Effector memory CD8-positive, alpha-beta T cell (primary cell): ENCODE measurements at regions not wholly inside any gene's neighbourhood (a gene's known extent, or its start where the extent isn't known, plus 50 kb on each side); places are given as distances from the start of the nearest gene placed in this dataset.

Experiments
- ATAC-seq: fragments of 150-1000 bp; cut with Tn5 transposase; replicated peaks from 2 replicates; pipeline ENCODE4 v1.10.0; 2021; ENCODE audit warnings: mild to moderate bottlenecking, moderate library complexity
- DNase-seq, 3 experiments: peaks; one replicate each; pipeline ENCODE4 v3.0.0; 2021
- H3K27ac Mint-ChIP-seq, 2 donors: one replicate each; pipeline ENCODE4 v1.8.0; 2022; ENCODE audit warnings: mild to moderate bottlenecking in 2 of 2, mixed read lengths in 2 of 2, moderate library complexity in 2 of 2
- H3K27me3 Mint-ChIP-seq, 2 donors: one replicate each; pipeline ENCODE4 v1.8.0; 2022; ENCODE audit warnings: mixed read lengths in 2 of 2
- H3K36me3 Mint-ChIP-seq: one replicate; pipeline ENCODE4 v1.8.0; 2022; ENCODE audit warnings: mild to moderate bottlenecking, moderate library complexity, mixed read lengths; ENCODE audit not compliant: insufficient read depth
- H3K4me1 Mint-ChIP-seq, 2 donors: one replicate each; pipeline ENCODE4 v1.8.0; 2022; ENCODE audit warnings: low read depth in 2 of 2, mixed read lengths in 2 of 2
- H3K4me3 Mint-ChIP-seq, 2 donors: one replicate each; pipeline ENCODE4 v1.8.0; 2022; ENCODE audit warnings: mild to moderate bottlenecking in 2 of 2, mixed read lengths in 2 of 2, moderate library complexity in 2 of 2
- H3K9me3 Mint-ChIP-seq, 2 donors: one replicate each; pipeline ENCODE4 v1.8.0; 2022; ENCODE audit warnings: mixed read lengths in 2 of 2

DNA sequence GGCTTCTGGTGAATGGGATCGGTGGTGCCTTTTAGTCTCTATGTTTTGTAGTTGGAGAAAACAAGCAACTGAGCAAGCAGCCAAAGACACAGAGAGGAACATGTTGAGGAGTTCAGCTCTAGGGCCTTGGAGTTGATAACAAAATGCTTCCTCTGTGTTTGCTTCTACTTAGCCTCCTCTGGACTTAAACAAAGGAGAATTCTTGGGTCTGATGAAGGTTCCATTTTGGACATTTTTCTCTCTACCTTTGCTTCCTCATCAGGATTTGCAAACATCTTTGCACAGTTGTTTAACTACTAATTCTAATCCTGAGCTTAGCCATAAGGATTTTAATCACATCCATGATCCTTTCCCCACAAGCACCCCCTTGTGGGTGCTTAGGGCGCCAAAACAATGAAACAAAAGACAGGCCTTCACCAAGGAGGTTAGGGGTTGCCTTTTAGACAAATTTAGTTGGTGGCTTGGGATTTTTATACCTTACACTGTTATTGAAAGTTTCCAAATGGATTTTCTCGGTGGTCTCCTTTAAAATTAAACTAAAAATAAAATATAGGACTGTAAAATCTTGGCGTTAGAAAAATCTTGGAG, 148.5 kb upstream of the SATB2 start:
- H3K27me3 Mint-ChIP-seq: peaks cover 2 to 7% of the 10 kb centered on the region in 2 donors
- DNase-seq: no peak
- no peak overlapping the region for H3K27ac Mint-ChIP-seq
- no peak for ATAC-seq
- peaks cover 0 to 3% of the 10 kb centered on the region in 2 donors for H3K9me3 Mint-ChIP-seq
- no peaks in the 10 kb centered on the region for H3K36me3 Mint-ChIP-seq
- no peaks in the 10 kb centered on the region for H3K4me1 Mint-ChIP-seq
- no peak overlapping the region for H3K4me3 Mint-ChIP-seq

DNA sequence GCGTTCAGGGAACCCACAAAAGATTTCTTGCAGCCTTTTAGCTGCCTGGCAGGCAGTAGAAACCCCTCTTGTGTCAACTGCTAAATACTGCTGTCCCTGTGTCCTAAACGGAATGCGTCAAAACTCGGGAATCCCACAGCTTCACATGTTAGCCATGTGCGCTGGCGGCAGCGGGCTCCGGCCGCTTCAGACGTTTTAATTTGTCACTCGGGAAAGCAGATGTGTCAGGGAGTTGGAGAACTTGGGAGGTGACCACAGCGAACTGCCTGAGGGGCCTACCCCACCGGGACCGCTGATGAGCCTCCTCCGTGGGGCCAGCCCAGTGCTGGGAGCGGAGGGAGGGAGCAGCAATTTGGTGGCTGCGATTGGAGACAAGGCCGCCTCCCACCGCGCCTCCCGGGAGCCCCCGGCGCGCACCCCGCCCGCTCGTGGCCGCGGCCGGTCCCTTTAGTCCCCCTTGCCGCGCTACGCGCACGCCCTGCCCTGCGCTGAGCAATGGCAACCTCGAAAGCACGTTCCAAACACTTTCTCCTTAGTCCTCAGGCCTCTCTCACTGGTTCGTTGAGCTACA, 146.1 kb upstream of the SATB2 start:
- DNase-seq (no peak), ATAC-seq (no peak)
- Mint-ChIP-seq H3K36me3 (no peaks in the 10 kb centered on the region), H3K4me3 (no peak overlapping the region), H3K9me3 (no peaks in the 10 kb centered on the region), H3K27ac (no peak overlapping the region), H3K4me1 (no peaks in the 10 kb centered on the region), H3K27me3 (no peaks in the 10 kb centered on the region)

DNA sequence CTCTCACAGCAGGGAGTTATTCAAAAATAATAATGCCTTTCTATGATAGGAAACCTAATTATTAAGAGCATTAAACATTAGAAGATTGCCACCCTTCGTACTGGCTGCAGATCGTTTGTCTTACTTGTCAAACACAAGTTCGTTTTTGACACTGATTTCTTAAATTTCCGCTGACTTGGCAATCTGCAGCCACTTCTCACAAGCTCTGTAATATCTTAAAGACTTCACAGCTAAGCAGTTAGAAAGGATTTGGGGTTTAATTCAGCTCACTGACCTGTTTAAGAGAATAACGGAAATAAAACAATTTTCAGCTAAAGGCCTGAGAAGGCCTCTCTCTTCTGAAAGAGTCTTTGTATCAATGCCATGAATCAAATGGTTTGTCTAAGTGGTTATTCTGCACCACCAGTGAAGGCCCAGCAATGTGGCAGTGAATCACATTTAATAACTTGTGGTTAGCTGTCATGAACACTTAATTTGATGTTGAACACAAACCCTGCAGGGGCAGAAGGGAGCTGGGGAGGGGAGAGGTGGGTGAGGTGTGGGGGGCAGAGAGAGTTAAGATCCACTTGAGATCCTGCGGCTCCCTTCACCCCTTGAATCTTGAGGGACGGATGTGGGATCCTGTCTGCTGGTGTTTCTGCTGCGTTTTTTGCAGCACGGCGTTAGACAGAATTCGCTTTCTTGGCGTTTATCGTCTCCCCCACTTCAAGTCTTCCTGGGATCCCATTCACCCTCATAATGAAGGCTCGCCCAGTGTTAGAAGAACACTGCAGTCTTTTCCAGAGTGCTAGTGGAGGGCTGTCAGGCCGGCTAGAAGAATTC, 145.4 kb upstream of the SATB2 start:
- Mint-ChIP-seq H3K36me3 (no peaks in the 10 kb centered on the region), H3K4me3 (no peak overlapping the region), H3K4me1 (no peaks in the 10 kb centered on the region), H3K27me3 (no peaks in the 10 kb centered on the region), H3K27ac (no peak overlapping the region), H3K9me3 (no peaks in the 10 kb centered on the region)
- ATAC-seq: no peak
- no peak for DNase-seq

DNA sequence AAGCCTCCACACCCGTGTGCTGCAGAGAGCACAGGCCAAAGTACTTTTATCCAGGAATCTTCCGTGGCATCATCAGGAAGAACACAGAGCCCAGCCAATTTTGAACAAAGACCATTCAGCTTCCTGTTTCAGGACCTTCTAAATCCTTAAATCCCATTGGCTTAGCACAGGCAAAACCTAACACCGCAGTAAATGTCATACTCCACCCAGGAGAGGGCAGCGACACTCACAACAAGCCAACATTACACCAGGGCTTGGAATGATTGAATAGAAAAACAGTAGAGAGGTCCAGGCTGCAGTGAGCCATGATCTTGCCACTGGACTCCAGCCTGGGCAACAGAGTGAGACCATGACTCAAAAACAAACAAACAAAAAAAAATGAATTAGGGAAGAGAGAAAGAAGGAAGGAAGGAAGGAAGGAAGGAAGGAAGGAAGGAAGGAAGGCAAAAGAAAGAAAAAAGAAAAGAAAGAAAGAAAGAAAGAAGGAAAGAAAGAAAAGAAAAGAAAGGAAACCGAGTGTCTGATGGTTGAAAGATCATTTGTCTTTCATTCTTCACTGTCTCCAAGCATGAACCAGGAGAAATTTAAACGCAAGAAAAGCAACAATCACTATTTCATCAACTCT, 144.6 kb upstream of the SATB2 start:
- DNase-seq (no peak), ATAC-seq (no peak)
- Mint-ChIP-seq H3K27ac (no peak overlapping the region), H3K4me3 (no peak overlapping the region), H3K9me3 (no peaks in the 10 kb centered on the region), H3K36me3 (no peaks in the 10 kb centered on the region), H3K4me1 (no peaks in the 10 kb centered on the region), H3K27me3 (no peaks in the 10 kb centered on the region)

DNA sequence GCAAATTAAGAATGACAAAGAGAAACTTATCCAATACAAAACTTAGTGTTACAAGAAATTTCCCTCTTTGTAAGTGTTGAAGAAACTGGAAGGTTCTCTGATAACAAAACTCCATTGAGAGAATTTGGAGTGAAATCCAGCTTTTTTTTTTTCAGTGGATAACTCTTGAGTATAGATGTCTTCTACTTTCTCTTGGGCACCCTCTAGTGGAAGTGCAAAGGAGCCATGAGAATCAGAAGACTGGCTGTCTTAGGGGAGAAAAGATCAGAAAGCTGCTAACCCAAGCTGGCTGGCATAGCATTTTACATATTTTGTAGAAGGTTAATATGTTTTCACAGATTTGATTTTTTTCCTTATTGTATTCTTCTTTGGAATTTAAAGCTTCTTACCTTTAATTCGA, 138.8 kb upstream of the SATB2 start:
- ATAC-seq (no peak), DNase-seq (no peak)
- Mint-ChIP-seq H3K9me3 (no peaks in the 10 kb centered on the region), H3K4me1 (no peaks in the 10 kb centered on the region), H3K36me3 (no peaks in the 10 kb centered on the region), H3K27ac (no peak overlapping the region), H3K27me3 (no peaks in the 10 kb centered on the region), H3K4me3 (no peak overlapping the region)

DNA sequence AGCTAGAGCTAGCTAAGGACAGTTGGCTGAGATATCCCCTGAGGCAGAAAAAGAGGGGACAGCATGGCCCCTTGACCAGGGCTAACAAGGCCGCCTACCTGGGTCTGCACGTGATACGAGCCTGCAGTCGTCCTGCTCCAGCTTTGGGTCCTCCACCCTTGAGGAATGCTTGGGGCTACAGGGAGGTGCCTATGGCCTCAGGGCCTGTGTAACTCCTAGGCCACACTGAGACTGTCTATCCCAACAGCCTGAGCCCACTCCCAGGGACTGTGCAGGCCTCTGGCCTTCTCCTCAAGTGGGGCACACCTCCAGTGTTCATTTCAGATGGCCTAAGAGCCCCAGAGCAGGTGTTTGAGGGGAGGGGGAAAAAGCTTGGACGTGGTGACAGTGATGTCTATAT, 136.7 kb upstream of the SATB2 start:
- DNase-seq: no peak
- Mint-ChIP-seq H3K36me3 (no peaks in the 10 kb centered on the region), H3K27ac (no peak overlapping the region), H3K9me3 (no peaks in the 10 kb centered on the region), H3K27me3 (no peaks in the 10 kb centered on the region), H3K4me3 (no peak overlapping the region), H3K4me1 (no peaks in the 10 kb centered on the region)
- ATAC-seq: no peak

DNA sequence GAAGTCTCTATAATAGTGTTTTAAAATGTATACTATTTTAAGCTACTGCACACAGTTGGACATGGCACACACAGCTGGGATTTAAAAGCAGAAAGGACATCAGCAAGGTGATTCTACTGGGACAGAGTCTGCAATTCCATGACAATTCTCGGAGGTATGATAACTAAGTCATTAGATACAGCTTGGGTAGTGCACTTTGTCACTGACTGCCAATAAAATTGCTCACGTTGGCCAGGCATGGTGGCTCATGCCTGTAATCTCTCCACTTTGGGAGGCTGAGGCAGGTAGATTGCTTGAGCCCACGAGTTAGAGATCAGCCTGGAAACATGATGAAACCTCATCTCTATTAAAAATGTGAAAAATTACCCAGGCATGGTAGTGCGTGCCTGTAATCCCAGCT, 134.1 kb upstream of the SATB2 start:
- H3K27ac Mint-ChIP-seq: no peak overlapping the region
- peaks cover 0 to 8% of the 10 kb centered on the region in 2 donors for H3K27me3 Mint-ChIP-seq
- H3K4me3 Mint-ChIP-seq: no peak overlapping the region
- DNase-seq (no peak), ATAC-seq (no peak)
- H3K4me1 Mint-ChIP-seq: no peaks in the 10 kb centered on the region
- H3K36me3 Mint-ChIP-seq: no peaks in the 10 kb centered on the region
- H3K9me3 Mint-ChIP-seq: no peaks in the 10 kb centered on the region

DNA sequence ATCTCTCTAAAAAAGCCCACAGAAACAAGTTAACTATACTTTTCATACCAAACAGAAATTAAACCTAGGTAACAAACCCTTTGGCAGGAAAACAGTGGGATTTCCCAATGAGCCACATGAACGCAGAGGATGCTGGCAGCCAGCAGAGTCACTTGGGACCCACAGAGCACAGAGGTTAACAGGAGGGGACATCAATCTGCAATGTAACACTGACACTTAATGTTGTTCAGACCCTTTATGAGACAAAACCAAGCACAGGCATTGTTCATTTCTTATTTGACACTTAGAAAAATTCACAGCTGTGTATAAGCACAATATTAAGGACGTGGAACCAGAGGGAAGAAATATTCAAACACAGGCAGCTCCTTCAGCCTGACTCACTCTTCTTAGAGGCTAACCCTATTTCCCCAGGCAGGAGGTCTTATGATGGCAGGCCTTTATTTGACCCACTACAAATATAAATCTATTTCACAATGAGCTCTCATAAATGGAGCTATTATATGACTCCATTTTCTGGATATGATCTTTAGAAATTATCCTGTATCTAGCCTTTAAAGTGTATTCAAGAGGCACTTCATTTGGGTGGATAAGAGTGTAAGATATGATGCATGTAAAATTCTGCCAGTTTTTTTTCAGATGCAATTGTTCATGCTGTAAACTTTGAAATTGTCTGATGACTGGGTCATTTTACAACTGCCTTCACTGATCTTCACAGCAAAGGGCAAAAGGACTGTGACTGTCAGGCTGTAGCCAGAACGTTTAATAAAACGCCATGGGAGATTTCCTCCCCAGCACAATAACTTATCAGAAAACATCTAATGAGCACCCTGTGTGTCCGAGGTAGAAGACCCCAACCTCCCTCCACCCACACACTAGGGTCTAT, 132.8 kb upstream of the SATB2 start:
- no peak for DNase-seq
- Mint-ChIP-seq H3K27ac (no peak overlapping the region), H3K27me3 (peaks cover 0 to 8% of the 10 kb centered on the region in 2 donors), H3K36me3 (no peaks in the 10 kb centered on the region), H3K4me3 (no peak overlapping the region), H3K9me3 (no peaks in the 10 kb centered on the region), H3K4me1 (no peaks in the 10 kb centered on the region)
- ATAC-seq: no peak

DNA sequence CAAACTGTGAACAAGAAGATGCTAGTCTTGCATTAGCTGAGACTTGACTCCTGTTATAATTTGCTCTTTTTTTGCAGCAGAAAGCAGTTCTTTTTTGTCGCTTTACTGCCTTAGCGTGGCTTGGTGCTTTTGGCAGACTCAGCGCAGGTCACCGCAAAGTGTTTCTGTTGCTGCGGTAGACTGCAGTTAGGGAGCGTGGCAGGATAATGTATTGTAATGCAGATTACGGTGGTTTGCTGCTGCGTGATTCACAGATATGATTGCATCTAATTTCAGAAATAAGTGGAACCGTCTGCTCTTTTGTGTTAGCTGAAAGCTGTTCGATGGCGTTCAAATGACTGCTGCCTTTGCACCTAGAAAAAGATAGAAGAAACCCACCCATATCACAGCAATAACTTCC, 131.6 kb upstream of the SATB2 start:
- no peak for DNase-seq
- H3K27ac Mint-ChIP-seq: no peak overlapping the region
- no peaks in the 10 kb centered on the region for H3K36me3 Mint-ChIP-seq
- no peak for ATAC-seq
- H3K27me3 Mint-ChIP-seq: peaks cover 0 to 14% of the 10 kb centered on the region in 2 donors
- H3K9me3 Mint-ChIP-seq: no peaks in the 10 kb centered on the region
- no peaks in the 10 kb centered on the region for H3K4me1 Mint-ChIP-seq
- no peak overlapping the region for H3K4me3 Mint-ChIP-seq

DNA sequence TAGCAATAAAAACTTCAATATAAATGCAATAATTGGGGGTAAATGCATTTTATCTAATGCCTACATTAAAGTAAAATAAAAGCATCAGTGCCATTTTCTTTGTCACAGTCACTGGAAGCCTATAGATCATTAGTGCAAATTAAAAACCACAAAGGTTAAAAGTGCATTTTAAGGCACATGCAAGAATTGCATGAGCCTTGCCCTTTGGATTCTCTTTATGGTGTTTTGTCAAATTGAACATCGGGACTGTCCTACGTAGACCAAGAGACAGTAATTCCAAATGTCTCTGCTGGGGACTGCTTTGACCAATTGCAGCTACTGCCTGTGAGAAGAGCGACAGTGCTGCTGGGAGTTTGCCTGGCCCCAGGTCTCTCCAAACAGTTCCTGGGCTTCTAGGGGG, 130.3 kb upstream of the SATB2 start:
- Mint-ChIP-seq H3K4me3 (no peak overlapping the region), H3K27ac (no peak overlapping the region), H3K27me3 (peaks cover 0 to 24% of the 10 kb centered on the region in 2 donors), H3K36me3 (no peaks in the 10 kb centered on the region), H3K4me1 (no peaks in the 10 kb centered on the region), H3K9me3 (no peaks in the 10 kb centered on the region)
- no peak for ATAC-seq
- no peak for DNase-seq

DNA sequence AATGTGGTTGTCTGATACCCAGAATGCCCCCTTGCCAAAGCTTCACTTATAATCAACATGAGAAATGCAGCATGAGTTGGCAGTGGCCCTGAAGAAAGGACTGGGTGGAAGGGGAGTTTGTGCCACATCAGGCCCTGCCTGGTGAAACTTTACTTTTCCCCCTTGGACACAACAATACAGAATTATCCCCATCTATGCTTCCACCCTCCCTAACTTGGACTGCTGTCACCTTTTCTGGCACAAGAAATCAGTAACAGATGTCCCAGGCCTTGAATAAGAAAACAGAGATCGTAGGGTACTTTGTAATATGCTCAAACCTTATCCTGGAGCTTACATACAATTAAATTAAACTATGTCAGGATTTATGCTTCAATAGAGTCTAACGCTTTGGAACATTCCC, 128.9 kb upstream of the SATB2 start:
- DNase-seq (no peak), ATAC-seq (no peak)
- H3K36me3 Mint-ChIP-seq: no peaks in the 10 kb centered on the region

DNA sequence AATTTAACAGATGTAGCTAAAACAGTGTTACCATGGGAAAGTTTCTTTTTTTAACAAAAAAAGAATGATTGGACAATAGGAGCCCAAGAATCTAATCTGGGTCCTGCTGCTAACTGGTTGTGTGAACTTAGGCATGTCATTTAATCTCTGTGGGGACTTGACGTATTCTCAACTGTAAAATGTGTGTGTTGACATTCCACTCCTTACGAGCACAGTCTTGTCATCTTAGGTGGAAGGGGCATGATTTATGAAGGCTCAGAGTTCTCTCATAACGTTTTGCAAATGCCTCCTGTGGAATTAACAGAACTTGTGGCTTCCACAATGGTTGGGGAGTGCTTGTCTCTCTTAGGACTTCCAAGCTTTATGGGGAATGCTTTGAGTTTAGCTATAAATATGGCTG, 125.9 kb upstream of the SATB2 start:
- Mint-ChIP-seq H3K27ac (no peak overlapping the region), H3K36me3 (no peaks in the 10 kb centered on the region), H3K27me3 (peaks cover 0 to 33% of the 10 kb centered on the region in 2 donors), H3K9me3 (no peaks in the 10 kb centered on the region), H3K4me3 (no peak overlapping the region), H3K4me1 (no peaks in the 10 kb centered on the region)
- ATAC-seq (no peak), DNase-seq (no peak)

More for the DNA sequence above, 128.9 kb upstream of the SATB2 start:
- Mint-ChIP-seq H3K4me1 (no peaks in the 10 kb centered on the region), H3K9me3 (no peaks in the 10 kb centered on the region), H3K27ac (no peak overlapping the region), H3K27me3 (peaks cover 0 to 32% of the 10 kb centered on the region in 2 donors), H3K4me3 (no peak overlapping the region)

DNA sequence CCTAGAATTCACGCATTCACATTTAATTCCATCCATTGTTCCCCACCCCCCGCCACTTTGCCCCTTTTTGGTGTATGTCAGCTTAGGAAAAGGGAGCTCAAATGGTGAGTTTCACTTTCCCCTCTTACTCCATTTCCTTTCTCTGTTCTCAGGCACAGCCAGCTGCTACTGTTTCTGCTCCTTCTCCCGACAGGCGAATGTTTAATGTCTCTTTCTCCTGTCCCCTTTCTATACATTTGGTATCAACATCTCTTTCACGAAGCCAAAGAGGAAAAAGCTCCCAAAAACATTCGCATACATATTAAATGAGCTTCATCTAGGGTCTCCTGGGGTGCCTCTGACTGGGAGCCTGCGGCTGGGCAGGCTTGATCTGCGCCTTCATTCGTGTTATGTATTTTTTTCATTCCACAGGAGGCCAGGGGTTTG, 124.2 kb upstream of the SATB2 start:
- Mint-ChIP-seq H3K4me1 (no peaks in the 10 kb centered on the region), H3K4me3 (no peak overlapping the region), H3K9me3 (no peaks in the 10 kb centered on the region), H3K27ac (no peak overlapping the region), H3K36me3 (no peaks in the 10 kb centered on the region), H3K27me3 (peaks cover 0 to 26% of the 10 kb centered on the region in 2 donors)
- no peak for DNase-seq
- ATAC-seq: no peak
